ENCODE measurements at regions not wholly inside any gene's neighbourhood (a gene's known extent, or its start where the extent isn't known, plus 50 kb on each side); places are given as distances from the start of the nearest gene placed in this dataset.
"Not testable (repeated sequence)": the region's sequence is repeated elsewhere in the genome, so short reads cannot be mapped to it uniquely, and the experiment has no call there.

DNA sequence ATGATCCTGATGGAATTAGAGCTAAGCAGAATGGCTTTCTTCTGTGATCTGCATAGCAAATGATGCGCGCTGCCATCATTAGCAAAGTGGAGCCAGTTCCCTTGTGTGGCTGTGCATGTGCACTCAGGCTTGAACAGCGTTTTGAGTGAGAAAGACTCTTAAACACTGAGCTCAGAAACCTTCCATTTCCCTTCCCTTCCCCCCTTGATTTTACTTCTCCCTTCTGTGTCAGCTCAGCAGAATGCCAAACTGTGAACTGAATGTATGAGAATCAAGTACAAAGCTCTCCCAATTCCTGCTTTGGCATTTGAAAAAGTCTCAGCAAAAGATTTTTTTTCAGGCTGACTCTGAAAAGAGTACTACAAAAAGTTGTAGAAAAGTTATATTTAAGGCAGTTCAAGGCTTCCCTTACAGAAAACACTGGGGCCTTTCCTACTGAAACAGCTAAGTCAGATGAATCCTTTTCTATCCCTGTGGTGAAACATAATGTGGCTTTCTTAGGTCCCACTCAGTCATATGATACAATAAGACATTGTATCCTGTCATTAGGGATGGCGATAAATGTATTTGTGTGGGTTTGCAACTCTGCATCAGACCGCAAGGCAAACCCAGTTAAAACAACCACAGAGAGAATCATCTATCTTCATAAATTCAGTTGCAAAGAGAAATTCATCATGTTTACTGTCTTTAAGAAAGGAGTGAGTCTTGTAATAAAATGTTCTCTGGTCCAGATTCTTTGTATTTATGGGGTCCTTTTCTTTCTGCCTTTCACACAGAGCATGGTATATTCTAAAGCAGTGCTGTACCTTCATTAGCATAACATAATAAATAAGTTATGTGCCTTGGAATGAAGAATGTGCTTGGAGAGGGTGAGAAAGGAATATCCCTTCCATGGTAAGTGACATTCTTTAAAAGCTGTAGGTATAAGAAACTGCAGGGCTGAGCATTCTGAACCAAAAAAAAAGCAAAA lies 222.6 kb downstream of the CAAP1 start:
- TF ChIP-seq, protein P1, sequence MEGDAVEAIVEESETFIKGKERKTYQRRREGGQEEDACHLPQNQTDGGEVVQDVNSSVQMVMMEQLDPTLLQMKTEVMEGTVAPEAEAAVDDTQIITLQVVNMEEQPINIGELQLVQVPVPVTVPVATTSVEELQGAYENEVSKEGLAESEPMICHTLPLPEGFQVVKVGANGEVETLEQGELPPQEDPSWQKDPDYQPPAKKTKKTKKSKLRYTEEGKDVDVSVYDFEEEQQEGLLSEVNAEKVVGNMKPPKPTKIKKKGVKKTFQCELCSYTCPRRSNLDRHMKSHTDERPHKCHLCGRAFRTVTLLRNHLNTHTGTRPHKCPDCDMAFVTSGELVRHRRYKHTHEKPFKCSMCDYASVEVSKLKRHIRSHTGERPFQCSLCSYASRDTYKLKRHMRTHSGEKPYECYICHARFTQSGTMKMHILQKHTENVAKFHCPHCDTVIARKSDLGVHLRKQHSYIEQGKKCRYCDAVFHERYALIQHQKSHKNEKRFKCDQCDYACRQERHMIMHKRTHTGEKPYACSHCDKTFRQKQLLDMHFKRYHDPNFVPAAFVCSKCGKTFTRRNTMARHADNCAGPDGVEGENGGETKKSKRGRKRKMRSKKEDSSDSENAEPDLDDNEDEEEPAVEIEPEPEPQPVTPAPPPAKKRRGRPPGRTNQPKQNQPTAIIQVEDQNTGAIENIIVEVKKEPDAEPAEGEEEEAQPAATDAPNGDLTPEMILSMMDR (conservative IDR thresholded peaks at IDR 0.05; ENCODE audit: low read depth, low read length): no peak
- Histone ChIP-seq H3K27ac (no peak overlapping the region), H2AFZ (ENCODE audit: low read depth) (no peak overlapping the region), H3K4me1 (ENCODE audit: low read depth, poor library complexity, severe bottlenecking) (peaks cover 4% of the 10 kb centered on the region), H3K4me2 (no peak overlapping the region), H4K20me1 (ENCODE audit: insufficient read depth) (no peaks in the 10 kb centered on the region), H3K79me2 (ENCODE audit: insufficient read depth, low read depth) (no peaks in the 10 kb centered on the region), H3K9ac (no peak overlapping the region), H3K27me3 (ENCODE audit: insufficient read depth, low read depth) (no peaks in the 10 kb centered on the region), H3K4me3 (IDR thresholded peaks at IDR 0.05; ENCODE audit: insufficient read depth, low read depth, low read length) (no peak overlapping the region), H3K36me3 (ENCODE audit: insufficient read depth) (no peaks in the 10 kb centered on the region)

DNA sequence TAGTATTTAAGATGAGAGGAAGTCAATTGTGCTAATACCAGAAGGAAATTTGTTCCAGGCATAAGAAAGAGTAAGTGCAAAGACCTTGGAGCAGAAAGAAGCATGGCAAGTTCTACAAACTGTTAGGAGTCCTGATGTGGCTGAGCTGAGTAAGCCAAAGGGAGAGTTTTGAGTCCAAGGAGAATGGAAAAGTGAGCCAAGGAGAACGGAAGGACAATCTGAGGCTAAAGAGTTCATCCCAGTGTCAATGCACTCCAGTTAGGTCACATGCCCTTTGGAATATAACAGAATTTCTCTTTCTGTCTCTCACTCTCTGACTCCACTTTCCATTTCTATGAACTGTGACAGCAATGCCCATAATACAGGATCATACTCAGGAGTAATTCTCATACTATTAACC lies 224.7 kb downstream of the CAAP1 start:
- Histone ChIP-seq H3K79me2 (ENCODE audit: insufficient read depth, low read depth) (no peaks in the 10 kb centered on the region), H3K27ac (no peak overlapping the region), H2AFZ (ENCODE audit: low read depth) (no peak overlapping the region), H3K4me2 (no peak overlapping the region), H3K9ac (no peak overlapping the region), H4K20me1 (ENCODE audit: insufficient read depth) (no peaks in the 10 kb centered on the region), H3K4me1 (ENCODE audit: low read depth, poor library complexity, severe bottlenecking) (peaks cover 4% of the 10 kb centered on the region), H3K4me3 (IDR thresholded peaks at IDR 0.05; ENCODE audit: insufficient read depth, low read depth, low read length) (no peak overlapping the region), H3K36me3 (ENCODE audit: insufficient read depth) (no peaks in the 10 kb centered on the region), H3K27me3 (ENCODE audit: insufficient read depth, low read depth) (no peaks in the 10 kb centered on the region)
- TF ChIP-seq, protein P1 (conservative IDR thresholded peaks at IDR 0.05; ENCODE audit: low read depth, low read length): no peak

DNA sequence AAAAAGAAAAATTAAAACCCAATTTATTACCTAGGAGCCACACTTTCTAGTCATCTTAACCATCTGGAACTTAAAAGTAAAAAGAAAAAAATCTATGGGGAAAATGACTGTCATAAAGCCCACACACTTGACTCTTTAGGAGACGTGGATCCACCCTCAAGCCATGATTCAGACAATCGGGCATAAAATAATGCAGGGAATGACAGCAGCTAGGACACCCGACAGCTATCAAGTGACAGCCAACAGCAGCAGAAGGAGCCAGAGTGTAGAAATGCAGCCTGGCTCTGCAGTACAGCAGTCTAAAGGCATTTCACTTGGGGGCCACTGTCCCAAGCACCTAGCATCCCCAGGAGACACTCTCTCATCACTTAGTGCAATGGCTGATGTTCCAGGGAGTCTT lies 226.9 kb downstream of the CAAP1 start:
- Histone ChIP-seq H4K20me1 (ENCODE audit: insufficient read depth) (no peaks in the 10 kb centered on the region), H3K79me2 (ENCODE audit: insufficient read depth, low read depth) (no peaks in the 10 kb centered on the region), H3K9ac (no peak overlapping the region), H3K36me3 (ENCODE audit: insufficient read depth) (no peaks in the 10 kb centered on the region), H3K27ac (no peak overlapping the region), H3K4me2 (no peak overlapping the region), H3K4me3 (IDR thresholded peaks at IDR 0.05; ENCODE audit: insufficient read depth, low read depth, low read length) (no peak overlapping the region), H3K27me3 (ENCODE audit: insufficient read depth, low read depth) (no peaks in the 10 kb centered on the region), H2AFZ (ENCODE audit: low read depth) (no peak overlapping the region), H3K4me1 (ENCODE audit: low read depth, poor library complexity, severe bottlenecking) (peaks cover 4% of the 10 kb centered on the region)
- TF ChIP-seq, protein P1 (conservative IDR thresholded peaks at IDR 0.05; ENCODE audit: low read depth, low read length): no peak

DNA sequence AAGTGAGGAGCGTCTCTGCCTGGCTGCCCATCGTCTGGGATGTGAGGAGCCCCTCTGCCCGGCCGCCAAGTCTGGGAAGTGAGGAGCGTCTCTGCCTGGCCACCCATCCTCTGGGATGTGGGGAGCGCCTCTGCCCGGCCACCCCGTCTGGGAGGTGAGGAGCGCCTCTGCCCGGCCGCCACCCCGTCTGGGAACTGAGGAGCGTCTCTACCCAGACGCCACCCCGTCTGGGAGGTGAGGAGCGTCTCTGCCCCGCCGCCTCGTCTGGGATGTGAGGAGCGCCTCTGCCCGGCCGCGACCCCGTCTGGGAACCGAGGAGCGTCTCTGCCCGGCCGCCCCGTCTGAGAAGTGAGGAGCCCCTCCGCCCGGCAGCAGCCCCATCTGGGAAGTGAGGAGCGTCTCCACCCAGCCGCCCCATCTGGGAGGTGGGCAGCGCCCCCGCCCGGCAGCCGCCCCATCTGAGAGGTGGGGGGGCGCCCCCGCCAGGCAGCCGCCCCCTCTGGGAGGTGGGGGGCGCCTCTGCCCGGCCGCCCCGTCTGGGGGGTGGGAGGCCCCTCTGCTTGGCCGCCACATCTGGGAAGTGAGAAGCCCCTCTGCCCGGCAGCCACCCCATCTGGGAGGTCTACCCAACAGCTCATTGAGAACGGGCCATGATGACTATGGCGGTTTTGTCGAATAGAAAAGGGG lies 228.4 kb downstream of the CAAP1 start:
- not testable (repeated sequence) for H2AFZ ChIP-seq (ENCODE audit: low read depth); H3K4me1 ChIP-seq (ENCODE audit: low read depth, poor library complexity, severe bottlenecking); H3K4me3 ChIP-seq (IDR thresholded peaks at IDR 0.05; ENCODE audit: insufficient read depth, low read depth, low read length); H3K27ac ChIP-seq; H3K79me2 ChIP-seq (ENCODE audit: insufficient read depth, low read depth); H3K27me3 ChIP-seq (ENCODE audit: insufficient read depth, low read depth); H3K9ac ChIP-seq; H3K36me3 ChIP-seq (ENCODE audit: insufficient read depth); H3K4me2 ChIP-seq; H4K20me1 ChIP-seq (ENCODE audit: insufficient read depth)

Measured in KMS-11 (cell line).